ENCODE measurements at regions not wholly inside any gene's neighbourhood (a gene's known extent, or its start where the extent isn't known, plus 50 kb on each side); places are given as distances from the start of the nearest gene placed in this dataset.

GRCh38 chr17:14664511-14664910, 363.6 kb downstream of the HS3ST3B1 start:
- H3K9me3 ChIP-seq = no peaks in the 10 kb centered on the region
- TF ChIP-seq CTCF (IDR thresholded peaks at IDR 0.05) = no peak

GRCh38 chr17:14641117-14641516, 340.2 kb downstream of the HS3ST3B1 start:
- intact Hi-C loops (cut with DNase I) = no loop called here
- DNase-seq = no peak
- no peaks in the 10 kb centered on the region for H3K27me3 ChIP-seq

More at GRCh38 chr17:14664511-14664910, 363.6 kb downstream of the HS3ST3B1 start:
- intact Hi-C loops (cut with DNase I) = no loop called here
- Histone ChIP-seq H3K27me3 (no peaks in the 10 kb centered on the region), H3K9ac (ENCODE audit: low read depth in 2 of 2, low read length in 2 of 2) (no peak overlapping the region), H3K27ac (no peak overlapping the region), H3K36me3 (no peaks in the 10 kb centered on the region), H3K4me1 (no peaks in the 10 kb centered on the region), H3K4me3 (no peak overlapping the region)
- no peak for DNase-seq

GRCh38 chr17:14637260-14637659, 336.4 kb downstream of the HS3ST3B1 start:
- H3K36me3 ChIP-seq = no peaks in the 10 kb centered on the region
- no peaks in the 10 kb centered on the region for H3K27me3 ChIP-seq
- H3K4me3 ChIP-seq = no peak overlapping the region
- no peaks in the 10 kb centered on the region for H3K9me3 ChIP-seq
- H3K27ac ChIP-seq = no peak overlapping the region
- H3K9ac ChIP-seq (ENCODE audit: low read depth in 2 of 2, low read length in 2 of 2) = no peak overlapping the region
- intact Hi-C loops (cut with DNase I) = no loop called here
- no peak for TF ChIP-seq CTCF (IDR thresholded peaks at IDR 0.05)
- H3K4me1 ChIP-seq = no peaks in the 10 kb centered on the region
- DNase-seq = no peak

More at GRCh38 chr17:14641117-14641516, 340.2 kb downstream of the HS3ST3B1 start:
- no peak overlapping the region for H3K4me3 ChIP-seq
- H3K9me3 ChIP-seq = no peaks in the 10 kb centered on the region
- H3K4me1 ChIP-seq = no peaks in the 10 kb centered on the region
- H3K27ac ChIP-seq = no peak overlapping the region
- H3K36me3 ChIP-seq = no peaks in the 10 kb centered on the region
- no peak for TF ChIP-seq CTCF (IDR thresholded peaks at IDR 0.05)
- no peak overlapping the region for H3K9ac ChIP-seq (ENCODE audit: low read depth in 2 of 2, low read length in 2 of 2)

GRCh38 chr17:14630621-14631020, 329.7 kb downstream of the HS3ST3B1 start:
- Histone ChIP-seq H3K9me3 (no peaks in the 10 kb centered on the region), H3K36me3 (no peaks in the 10 kb centered on the region), H3K9ac (ENCODE audit: low read depth in 2 of 2, low read length in 2 of 2) (no peak overlapping the region), H3K27me3 (no peaks in the 10 kb centered on the region), H3K4me3 (no peak overlapping the region), H3K27ac (no peak overlapping the region), H3K4me1 (no peaks in the 10 kb centered on the region)
- no peak for TF ChIP-seq CTCF (IDR thresholded peaks at IDR 0.05)
- DNase-seq = no peak
- intact Hi-C loops (cut with DNase I) = no loop called here

- no peak overlapping the region for H3K9ac ChIP-seq (ENCODE audit: low read depth in 2 of 2, low read length in 2 of 2)
- H3K36me3 ChIP-seq = no peaks in the 10 kb centered on the region
- no peaks in the 10 kb centered on the region for H3K4me1 ChIP-seq
- H3K9me3 ChIP-seq = no peaks in the 10 kb centered on the region
- intact Hi-C loops (cut with DNase I) = no loop called here
- H3K27me3 ChIP-seq = no peaks in the 10 kb centered on the region
- no peak overlapping the region for H3K4me3 ChIP-seq
- DNase-seq = no peak
- no peak for TF ChIP-seq CTCF (IDR thresholded peaks at IDR 0.05)
- no peak overlapping the region for H3K27ac ChIP-seq
These were observed 329.2 kb downstream of the HS3ST3B1 start for GRCh38 chr17:14630046-14630445.

Measured in colonic mucosa (tissue), 4 donors.